ENCODE measurements at regions not wholly inside any gene's neighbourhood (a gene's known extent, or its start where the extent isn't known, plus 50 kb on each side); places are given as distances from the start of the nearest gene placed in this dataset.

DNA sequence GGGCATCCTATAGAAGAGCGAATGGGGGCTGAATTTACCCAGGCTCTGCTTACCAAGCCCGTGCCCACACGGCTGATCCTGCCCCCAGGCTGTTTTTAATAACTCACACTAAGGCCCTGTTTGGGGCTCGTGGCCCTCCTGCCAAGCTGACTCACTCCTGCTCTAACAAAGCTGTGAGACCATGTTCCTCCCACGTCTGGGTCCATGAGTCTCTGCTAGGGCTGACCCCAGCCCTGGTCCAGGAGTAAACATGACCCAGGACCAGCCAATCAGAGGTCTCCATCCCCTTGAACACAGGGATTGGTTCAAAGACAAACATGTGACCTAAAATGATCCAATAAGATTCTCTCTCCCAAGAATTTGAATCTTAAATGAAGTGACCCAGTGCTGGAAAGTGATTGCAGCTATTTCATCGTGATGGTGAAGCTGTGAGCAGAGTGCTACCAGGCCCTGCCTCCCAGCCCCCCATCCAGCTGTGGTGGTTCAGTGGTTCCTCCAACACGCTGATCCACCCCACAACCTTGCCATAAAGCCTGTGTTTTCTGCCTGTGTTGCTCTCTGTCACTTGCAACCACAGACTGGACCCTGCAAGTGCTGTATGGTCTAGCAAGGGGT is 57.2 kb downstream of the C16orf82 start:
- DNase-seq (ENCODE audit: low read depth): no peak
- TF ChIP-seq CTCF (IDR thresholded peaks at IDR 0.05; ENCODE audit: insufficient read depth, low read depth, low read length): no peak
- H3K4me3 ChIP-seq (ENCODE audit: low read depth, low read length): no peak overlapping the region

DNA sequence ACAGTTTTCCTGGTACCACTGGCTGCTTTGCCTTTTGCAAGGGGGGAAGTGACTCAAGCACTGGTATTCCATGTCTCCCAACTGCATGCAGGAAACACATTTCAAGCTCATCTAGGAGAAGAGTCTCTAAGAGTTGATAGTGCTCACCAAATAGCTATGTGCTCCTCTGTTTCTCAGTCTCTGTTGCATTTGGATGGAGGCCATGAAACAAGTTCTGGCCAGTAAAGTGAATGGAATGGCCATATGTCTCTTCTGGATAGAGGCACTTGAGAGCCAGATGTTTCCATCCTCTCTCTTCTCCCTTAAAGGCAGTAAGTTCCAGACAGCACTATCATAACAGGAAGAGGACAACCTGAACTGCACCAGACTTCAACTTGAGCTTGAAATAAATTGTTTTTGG is 60.6 kb downstream of the C16orf82 start:
- peak; percentile 2 for DNase-seq (ENCODE audit: low read depth)
- H3K4me3 ChIP-seq (ENCODE audit: low read depth, low read length): no peak overlapping the region
- no peak for TF ChIP-seq CTCF (IDR thresholded peaks at IDR 0.05; ENCODE audit: insufficient read depth, low read depth, low read length)

- H3K4me3 ChIP-seq (ENCODE audit: low read depth, low read length): no peak overlapping the region
- TF ChIP-seq CTCF (IDR thresholded peaks at IDR 0.05; ENCODE audit: insufficient read depth, low read depth, low read length): no peak
- DNase-seq (ENCODE audit: low read depth): no peak
These were observed 62.7 kb downstream of the C16orf82 start for GRCh38 chr16:27129401-27129800.

DNA sequence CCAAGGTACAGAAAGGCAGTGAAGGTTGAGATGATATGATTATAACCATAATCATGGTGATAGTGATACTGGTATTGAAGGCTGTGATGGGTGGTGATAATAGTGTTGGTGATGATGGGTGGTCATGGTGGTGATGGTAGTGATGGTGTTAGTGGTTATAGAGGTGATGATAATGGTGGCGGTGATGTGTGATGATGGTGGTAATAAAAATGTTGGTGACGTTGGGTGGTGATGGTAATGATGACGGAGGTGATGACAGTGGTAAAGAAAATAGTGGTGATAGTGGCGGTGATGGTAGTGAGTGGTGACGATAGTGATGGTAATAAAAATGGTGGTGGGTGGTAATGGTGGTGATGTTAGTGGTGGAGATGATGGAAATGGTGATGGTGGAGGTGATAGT is 65.1 kb upstream of the KDM8 start:
- H3K4me3 ChIP-seq (ENCODE audit: low read depth, low read length): no peak overlapping the region
- DNase-seq (ENCODE audit: low read depth): no peak
- no peak for TF ChIP-seq CTCF (IDR thresholded peaks at IDR 0.05; ENCODE audit: insufficient read depth, low read depth, low read length)

DNA sequence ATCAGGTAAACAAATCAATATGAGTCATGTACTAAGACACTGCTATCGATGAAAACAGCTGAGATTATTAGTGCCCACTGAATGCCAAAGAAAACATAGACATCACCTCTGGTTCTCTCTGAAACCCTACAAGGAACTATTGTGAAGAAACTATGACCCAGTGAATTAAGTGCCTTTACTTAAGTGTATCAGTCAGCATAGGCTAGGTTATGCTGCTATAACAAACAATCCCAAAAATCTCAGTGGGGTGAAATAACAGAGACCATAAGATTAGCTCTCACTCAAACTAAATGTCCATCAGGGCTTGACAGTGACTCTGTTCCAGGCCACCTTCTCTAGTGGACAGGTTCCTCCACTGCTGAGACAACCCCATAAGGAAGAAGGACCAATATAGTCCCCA is 57.7 kb upstream of the KDM8 start:
- no peak for TF ChIP-seq CTCF (IDR thresholded peaks at IDR 0.05; ENCODE audit: insufficient read depth, low read depth, low read length)
- no peak for DNase-seq (ENCODE audit: low read depth)
- no peak overlapping the region for H3K4me3 ChIP-seq (ENCODE audit: low read depth, low read length)

- TF ChIP-seq CTCF (IDR thresholded peaks at IDR 0.05; ENCODE audit: insufficient read depth, low read depth, low read length): no peak
- DNase-seq (ENCODE audit: low read depth): no peak
- no peak overlapping the region for H3K4me3 ChIP-seq (ENCODE audit: low read depth, low read length)
These were observed 53.3 kb upstream of the KDM8 start for GRCh38 chr16:27149986-27150385.

GRCh38 chr16:27152121-27152520 is 51.2 kb upstream of the KDM8 start:
- H3K4me3 ChIP-seq (ENCODE audit: low read depth, low read length): no peak overlapping the region
- DNase-seq (ENCODE audit: low read depth): no peak
- TF ChIP-seq CTCF (IDR thresholded peaks at IDR 0.05; ENCODE audit: insufficient read depth, low read depth, low read length): no peak
